Activated naive CD8-positive, alpha-beta T cell treated with anti-CD3 and anti-CD28 coated beads, Interleukin-2, amount 50 U/mL, for 16 hours (primary cell): ENCODE measurements at regions not wholly inside any gene's neighbourhood (a gene's known extent, or its start where the extent isn't known, plus 50 kb on each side); places are given as distances from the start of the nearest gene placed in this dataset.
"Not testable (repeated sequence)": the region's sequence is repeated elsewhere in the genome, so short reads cannot be mapped to it uniquely, and the experiment has no call there.

ENCODE experiments used
- DNase-seq: peaks from one replicate; pipeline ENCODE4 v3.0.0-alpha.2; 2020; ENCODE audit warnings: low read depth, low spot score

GRCh38 chr1:194084755-194085154 lies 898.3 kb upstream of the B3GALT2 start:
- DNase-seq, result no peak

DNA sequence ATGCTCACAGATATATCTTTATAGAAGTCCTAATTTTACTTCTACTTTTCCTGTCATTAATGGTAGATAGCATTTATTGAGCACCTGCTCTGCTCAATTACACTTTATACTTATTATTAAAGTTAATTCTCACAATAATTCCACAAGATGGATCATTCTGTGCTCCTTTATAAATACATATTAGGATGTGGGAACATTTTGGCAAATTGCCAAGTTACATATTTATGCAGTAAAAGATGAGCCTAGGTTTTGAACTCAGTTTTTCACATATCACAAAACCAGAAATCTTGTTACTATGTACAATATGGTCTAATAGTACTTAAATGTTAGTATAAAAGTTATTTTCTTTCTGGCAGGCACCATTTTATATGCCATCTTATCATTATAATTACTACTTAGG lies 895.0 kb upstream of the B3GALT2 start:
- DNase-seq, result no peak

DNA sequence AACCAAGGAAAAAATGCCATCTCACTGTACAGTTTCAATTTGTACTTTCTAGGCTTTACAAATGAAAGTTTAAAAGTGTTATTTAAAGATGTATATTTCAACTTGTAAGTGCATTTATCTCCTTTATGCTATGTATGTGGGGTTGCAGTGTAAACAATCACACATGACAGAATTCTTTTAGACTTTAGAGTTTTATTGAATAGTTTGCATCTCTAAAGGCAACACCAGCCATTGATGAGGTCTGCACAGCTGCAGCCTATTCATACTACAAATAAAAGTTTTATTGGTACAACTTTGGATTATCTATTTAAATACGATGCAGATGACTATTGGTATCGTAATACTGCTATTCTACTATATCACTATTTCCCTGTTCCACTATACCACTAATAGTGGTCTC lies 894.4 kb upstream of the B3GALT2 start:
- DNase-seq, result no peak

DNA sequence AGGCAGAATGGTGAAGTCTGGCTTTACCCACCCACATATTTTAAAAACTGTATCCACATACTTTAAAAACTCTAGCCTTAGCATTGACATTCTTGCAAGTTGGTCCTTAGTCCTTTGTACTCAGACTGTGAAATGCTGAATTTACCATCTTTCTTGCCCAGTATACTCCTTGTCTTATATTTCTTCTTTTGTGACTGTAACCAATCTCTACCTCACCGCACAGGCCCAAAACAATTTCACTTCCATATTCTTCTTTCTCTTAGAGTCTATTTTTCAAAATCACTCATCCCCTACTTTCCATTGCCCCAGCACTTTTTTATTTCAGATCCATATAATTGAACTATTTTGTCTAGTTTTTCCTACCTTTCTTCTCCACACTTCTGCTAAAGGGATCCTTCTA lies 892.4 kb upstream of the B3GALT2 start:
- no peak for DNase-seq

- DNase-seq, result no peak
These were observed 890.2 kb upstream of the B3GALT2 start for GRCh38 chr1:194076646-194077045.

GRCh38 chr1:194073833-194074232 lies 887.4 kb upstream of the B3GALT2 start:
- DNase-seq, result no peak

DNA sequence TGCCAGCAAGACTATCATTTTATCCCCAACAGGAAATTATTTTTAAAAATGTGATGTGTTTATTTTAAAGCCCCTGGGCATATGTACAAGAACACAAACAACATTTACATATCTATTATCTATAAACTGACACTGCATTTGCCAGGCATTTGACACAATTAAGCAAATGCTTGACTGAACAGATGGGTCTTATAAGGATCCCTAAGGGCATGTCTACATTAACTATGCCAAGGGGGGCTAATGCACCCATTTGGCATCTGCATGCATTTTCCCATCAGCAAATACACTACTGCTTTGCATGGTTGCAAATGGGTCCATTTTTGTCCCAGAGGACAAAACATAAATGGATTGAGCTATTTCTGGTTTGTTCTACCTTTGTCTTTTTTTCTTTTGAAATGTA lies 884.8 kb upstream of the B3GALT2 start:
- no peak for DNase-seq

- no peak for DNase-seq
These were observed 883.4 kb upstream of the B3GALT2 start for GRCh38 chr1:194069831-194070218.

DNA sequence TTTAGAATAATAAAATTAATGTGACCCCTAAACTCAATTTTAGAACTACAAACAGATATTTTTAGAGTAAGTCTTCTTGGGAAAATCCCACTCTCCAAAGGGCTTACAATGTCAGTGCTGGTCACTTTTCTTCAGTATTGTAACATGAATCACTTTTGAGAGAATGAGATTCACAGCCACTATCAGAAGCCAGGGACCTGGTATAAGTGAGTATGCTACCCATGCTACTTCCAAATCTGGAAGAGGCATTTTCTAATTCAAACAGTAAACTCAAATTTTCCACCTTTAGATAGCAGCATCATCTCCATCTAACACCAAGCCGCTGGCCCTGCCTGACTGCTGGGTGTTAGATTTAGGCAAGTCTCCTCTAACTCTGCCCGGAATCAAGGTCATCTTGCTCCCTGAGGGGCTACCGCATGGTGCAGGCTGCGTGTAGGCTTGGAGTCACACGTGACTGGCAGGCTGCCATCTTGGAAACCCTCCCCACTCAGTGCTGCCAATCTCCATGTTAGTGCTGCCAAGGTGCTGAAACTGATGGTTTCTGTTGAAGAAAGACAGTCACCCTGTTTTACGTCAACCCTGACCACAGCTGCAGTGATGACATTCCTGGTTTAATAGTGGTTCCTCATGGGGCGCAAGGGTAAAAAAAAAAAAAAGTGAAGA lies 882.9 kb upstream of the B3GALT2 start:
- DNase-seq, result no peak

GRCh38 chr1:194068446-194069167 lies 882.2 kb upstream of the B3GALT2 start:
- DNase-seq, result no peak

GRCh38 chr1:194067772-194068171 lies 881.4 kb upstream of the B3GALT2 start:
- DNase-seq, result no peak

- no peak for DNase-seq
These were observed 876.5 kb upstream of the B3GALT2 start for GRCh38 chr1:194062962-194063361.

- DNase-seq, result no peak
These were observed 876.1 kb upstream of the B3GALT2 start for GRCh38 chr1:194062526-194062925.

DNA sequence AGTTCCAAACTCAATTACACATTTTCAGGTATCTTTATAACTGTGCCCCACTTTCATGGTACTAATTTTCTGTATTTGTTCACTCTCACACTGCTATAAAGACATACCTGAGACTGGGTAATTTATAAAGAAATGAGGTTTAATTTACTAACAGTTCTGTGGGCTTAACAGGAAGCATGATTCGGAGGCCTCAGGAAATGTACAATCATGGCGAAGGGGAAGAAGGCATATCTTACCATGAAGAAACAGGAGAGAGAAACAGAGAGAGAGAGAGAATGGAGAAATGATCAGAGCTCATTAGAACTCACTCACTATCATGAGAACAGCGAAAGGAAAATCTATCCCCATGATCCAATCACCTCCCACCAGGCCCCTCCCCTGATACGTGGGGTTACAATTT lies 874.1 kb upstream of the B3GALT2 start:
- DNase-seq, result no peak

- not testable (repeated sequence) for DNase-seq
These were observed 871.9 kb upstream of the B3GALT2 start for GRCh38 chr1:194058268-194058667.

- DNase-seq, result no peak
These were observed 869.8 kb upstream of the B3GALT2 start for GRCh38 chr1:194056169-194056568.

GRCh38 chr1:194055536-194055935 lies 869.1 kb upstream of the B3GALT2 start:
- no peak for DNase-seq

DNA sequence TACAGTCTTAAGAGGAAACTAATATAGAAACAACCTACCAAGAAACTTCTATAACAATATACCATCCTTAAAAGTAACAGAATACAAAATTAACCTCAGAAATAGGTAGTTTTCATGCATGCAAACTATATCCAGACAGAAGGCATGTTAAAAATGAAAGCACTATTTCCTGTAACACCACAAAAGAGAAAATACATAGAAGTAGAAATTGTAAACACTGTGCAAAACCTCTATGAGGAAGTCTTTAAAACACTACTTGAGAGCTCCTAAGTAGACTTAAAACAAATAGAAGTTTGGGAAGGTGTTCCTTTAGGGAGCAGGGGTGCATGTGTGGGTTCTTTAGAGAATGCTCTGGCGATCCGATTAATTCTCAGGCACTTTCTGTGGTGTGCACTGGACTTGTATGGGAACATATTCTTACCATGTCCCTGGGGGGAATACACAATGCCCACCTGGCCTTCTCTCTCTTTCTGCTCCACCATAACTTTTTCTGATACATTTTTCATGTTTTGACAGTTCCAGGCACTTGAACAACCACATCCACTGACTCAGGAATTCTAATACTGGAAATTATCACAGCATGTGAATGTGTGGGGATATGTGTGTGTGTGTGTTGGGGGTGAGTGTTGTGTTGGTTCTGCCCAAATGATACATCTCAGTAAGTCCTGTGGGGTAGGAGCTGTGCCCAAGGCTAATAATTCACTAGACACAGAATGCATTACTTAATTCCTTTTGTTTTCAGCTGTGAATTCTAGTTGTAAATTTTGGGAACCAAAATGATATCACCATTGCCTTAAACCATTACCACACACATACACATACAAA lies 866.3 kb upstream of the B3GALT2 start:
- DNase-seq, result no peak

- no peak for DNase-seq
These were observed 861.5 kb upstream of the B3GALT2 start for GRCh38 chr1:194047921-194048320.

DNA sequence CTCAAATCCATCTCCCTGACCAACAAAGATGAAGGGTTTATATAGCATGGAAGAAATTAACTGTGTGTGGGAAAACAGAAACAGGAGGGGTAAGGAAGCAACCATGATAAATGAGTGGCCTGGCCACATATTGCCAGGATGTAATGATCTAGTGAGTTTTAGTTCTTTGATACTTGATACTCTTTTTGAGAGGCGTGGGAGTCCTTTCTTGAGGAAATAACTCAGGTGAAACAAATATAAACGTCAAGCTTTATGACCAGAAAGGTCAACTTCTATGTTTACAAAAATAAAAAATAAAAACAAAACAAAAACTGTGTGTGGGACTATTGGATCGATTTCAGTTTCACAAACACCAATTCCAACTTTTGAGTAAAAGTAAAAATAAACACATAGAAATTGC lies 860.8 kb upstream of the B3GALT2 start:
- DNase-seq, result no peak

DNA sequence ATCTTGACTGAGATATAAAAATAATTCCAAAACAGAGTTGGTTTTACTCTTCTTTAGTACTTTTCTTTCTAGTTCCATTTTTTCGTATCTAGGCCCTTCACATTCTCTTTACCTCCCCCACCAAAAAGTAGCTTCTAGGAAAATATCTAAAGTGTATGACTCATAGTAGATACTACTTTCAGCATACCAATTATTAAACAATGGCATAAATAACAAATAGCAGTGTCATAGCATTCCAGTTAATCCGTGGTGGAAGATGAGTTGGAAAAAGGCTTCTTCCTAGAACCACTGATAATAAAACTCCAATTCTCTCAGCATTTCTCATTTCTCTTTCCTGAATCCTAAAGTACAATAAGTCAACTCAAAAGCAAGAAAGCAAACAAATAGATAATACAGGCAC lies 859.0 kb upstream of the B3GALT2 start:
- no peak for DNase-seq

DNA sequence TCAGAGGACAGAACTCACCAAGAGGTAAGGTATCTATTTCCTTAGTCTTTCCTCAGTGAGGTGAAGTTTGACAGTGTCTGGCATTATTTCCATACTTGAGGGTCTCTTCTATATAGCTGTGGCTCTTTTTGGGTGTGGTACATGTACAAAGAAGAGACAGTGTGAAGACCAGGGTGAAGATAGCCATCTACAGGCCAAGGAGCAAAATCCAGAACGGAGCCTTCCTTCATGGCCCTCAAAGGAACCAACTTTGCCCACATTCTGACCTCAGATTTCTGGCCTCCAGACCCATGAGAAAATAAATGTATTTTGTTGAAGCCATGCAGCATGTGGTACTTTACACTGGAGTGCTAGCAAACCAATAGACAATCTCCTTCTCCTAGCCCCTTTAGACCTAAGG lies 858.5 kb upstream of the B3GALT2 start:
- DNase-seq, result no peak
